ENCODE measurements at regions not wholly inside any gene's neighbourhood (a gene's known extent, or its start where the extent isn't known, plus 50 kb on each side); places are given as distances from the start of the nearest gene placed in this dataset.

DNA sequence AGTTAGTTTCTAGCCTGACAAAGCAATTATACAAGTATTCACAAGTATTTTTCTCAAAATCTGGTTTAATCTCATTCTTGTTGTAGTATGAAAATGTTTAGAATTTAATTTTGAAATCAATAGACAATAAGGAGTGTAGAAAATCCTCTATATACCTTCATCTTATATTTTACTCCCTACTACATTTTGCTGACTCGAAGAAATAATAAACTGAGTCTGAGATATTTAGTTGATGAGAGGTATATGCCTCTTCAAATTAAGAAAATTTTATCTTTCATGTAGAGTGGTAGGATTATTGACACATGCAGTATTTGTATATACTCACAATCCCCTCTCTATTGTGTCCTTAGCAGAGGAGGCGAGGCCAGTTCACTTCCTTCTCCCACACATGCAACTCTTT, 477.7 kb downstream of the MAN2A1 start:
- H3K27me3 ChIP-seq (ENCODE audit: control insufficient read depth in 2 of 2, insufficient read depth in 2 of 2, low read length in 2 of 2), result no peaks in the 10 kb centered on the region
- FAIRE-seq (no peak), DNase-seq (ENCODE audit: low read depth, low spot score) (no peak)
- CTCF ChIA-PET, result no interaction called here
- no peak overlapping the region for H3K4me3 ChIP-seq (replicated peaks in 1 of 3; ENCODE audit: insufficient read depth in 1 of 3, low read depth in 1 of 3, low read length in 3 of 3)
- peaks cover 2% of the 10 kb centered on the region for H3K9me3 ChIP-seq (replicated peaks; ENCODE audit: control insufficient read depth, insufficient read depth, low read length)
- H4K20me1 ChIP-seq (replicated peaks; ENCODE audit: control insufficient read depth, extremely low read depth, insufficient read depth, low read length), result no peaks in the 10 kb centered on the region
- no TSS peak for BruUV-seq (replicated peaks)
- H3K9ac ChIP-seq (replicated peaks; ENCODE audit: extremely low read depth, insufficient read depth, low read length), result no peak overlapping the region
- no peak overlapping the region for H3K4me2 ChIP-seq (ENCODE audit: insufficient read depth, low read length)
- POLR2A ChIA-PET, result no interaction called here
- H3K27ac ChIP-seq (ENCODE audit: insufficient read depth, low read depth, low read length), result no peak overlapping the region
- TF ChIP-seq EZH2 (IDR thresholded peaks at IDR 0.05; ENCODE audit: borderline replicate concordance, low read depth, low read length, severe bottlenecking), result no peak
- no peak for TF ChIP-seq MYC (IDR thresholded peaks at IDR 0.05; ENCODE audit: low read depth, low read length)
- TF ChIP-seq MAX (IDR thresholded peaks at IDR 0.05; ENCODE audit: insufficient read depth, insufficient read length), result no peak
- no peak for TF ChIP-seq FOS (IDR thresholded peaks at IDR 0.05; ENCODE audit: borderline replicate concordance, insufficient read depth, low read length)
- no peak overlapping the region for H2AFZ ChIP-seq (ENCODE audit: low read depth, low read length)
- dilution Hi-C loops (cut with MboI; ENCODE audit: extremely low pct_ligation_motif_present, low sequenced_read_pairs) (no loop called here), intact Hi-C loops (cut with micrococcal nuclease) (no loop called here)
- no peaks in the 10 kb centered on the region for H3K4me1 ChIP-seq (ENCODE audit: control insufficient read depth, extremely low read depth, insufficient read depth, low read length)
- H3K79me2 ChIP-seq (ENCODE audit: control insufficient read depth, insufficient read depth, low read length), result no peaks in the 10 kb centered on the region
- no peaks in the 10 kb centered on the region for H3K9me1 ChIP-seq (replicated peaks; ENCODE audit: control insufficient read depth, extremely low read depth, insufficient read depth, low read length)
- no peaks in the 10 kb centered on the region for H3K36me3 ChIP-seq (ENCODE audit: control insufficient read depth in 2 of 2, extremely low read depth in 1 of 2, insufficient read depth in 2 of 2, low read length in 2 of 2)

DNA sequence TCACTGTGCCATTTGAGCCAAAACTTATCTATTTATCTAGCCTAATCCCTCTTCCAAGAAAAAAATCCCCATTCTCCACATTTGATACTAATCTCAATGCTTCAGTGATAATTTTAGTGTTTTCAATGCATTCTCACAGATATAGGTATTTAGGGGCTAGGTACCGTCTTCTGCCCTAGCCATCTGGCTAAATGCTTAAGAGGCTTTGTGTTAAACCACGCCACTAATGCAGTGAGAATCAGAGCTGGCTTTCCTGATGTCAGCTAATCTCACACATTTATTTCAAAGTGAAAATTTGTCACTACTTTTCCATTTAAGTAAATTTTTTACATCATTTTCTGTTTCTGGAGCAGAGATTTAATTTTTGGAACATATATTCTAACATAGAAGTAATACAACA, 479.7 kb downstream of the MAN2A1 start:
- Histone ChIP-seq H3K27ac (ENCODE audit: insufficient read depth, low read depth, low read length) (no peak overlapping the region), H3K27me3 (ENCODE audit: control insufficient read depth in 2 of 2, insufficient read depth in 2 of 2, low read length in 2 of 2) (no peaks in the 10 kb centered on the region), H3K4me2 (ENCODE audit: insufficient read depth, low read length) (no peak overlapping the region), H3K9ac (replicated peaks; ENCODE audit: extremely low read depth, insufficient read depth, low read length) (no peak overlapping the region), H3K4me1 (ENCODE audit: control insufficient read depth, extremely low read depth, insufficient read depth, low read length) (no peaks in the 10 kb centered on the region), H3K9me3 (replicated peaks; ENCODE audit: control insufficient read depth, insufficient read depth, low read length) (peaks cover 2% of the 10 kb centered on the region), H4K20me1 (replicated peaks; ENCODE audit: control insufficient read depth, extremely low read depth, insufficient read depth, low read length) (no peaks in the 10 kb centered on the region), H2AFZ (ENCODE audit: low read depth, low read length) (no peak overlapping the region), H3K36me3 (ENCODE audit: control insufficient read depth in 2 of 2, extremely low read depth in 1 of 2, insufficient read depth in 2 of 2, low read length in 2 of 2) (no peaks in the 10 kb centered on the region), H3K79me2 (ENCODE audit: control insufficient read depth, insufficient read depth, low read length) (no peaks in the 10 kb centered on the region), H3K4me3 (replicated peaks in 1 of 3; ENCODE audit: insufficient read depth in 1 of 3, low read depth in 1 of 3, low read length in 3 of 3) (no peak overlapping the region), H3K9me1 (replicated peaks; ENCODE audit: control insufficient read depth, extremely low read depth, insufficient read depth, low read length) (no peaks in the 10 kb centered on the region)
- dilution Hi-C loops (cut with MboI; ENCODE audit: extremely low pct_ligation_motif_present, low sequenced_read_pairs) (no loop called here), intact Hi-C loops (cut with micrococcal nuclease) (no loop called here)
- no peak for FAIRE-seq
- POLR2A ChIA-PET, result no interaction called here
- no peak for DNase-seq (ENCODE audit: low read depth, low spot score)
- TF ChIP-seq FOS (IDR thresholded peaks at IDR 0.05; ENCODE audit: borderline replicate concordance, insufficient read depth, low read length) (no peak), POLR2AphosphoS5 (IDR thresholded peaks at IDR 0.05; ENCODE audit: insufficient read depth, low read depth, low read length) (no peak), CTCF (IDR thresholded peaks at IDR 0.05; ENCODE audit: extremely low read depth in 1 of 2, insufficient read depth in 1 of 2, low read depth in 1 of 2, low read length in 2 of 2) (no peak), MAX (IDR thresholded peaks at IDR 0.05; ENCODE audit: insufficient read depth, insufficient read length) (no peak), GATA2 (IDR thresholded peaks at IDR 0.05; ENCODE audit: insufficient read depth, insufficient read length, low read depth, low read length) (no peak), EZH2 (IDR thresholded peaks at IDR 0.05; ENCODE audit: borderline replicate concordance, low read depth, low read length, severe bottlenecking) (no peak), POLR2A (IDR thresholded peaks at IDR 0.05; ENCODE audit: low read depth, low read length) (no peak), JUN (IDR thresholded peaks at IDR 0.05; ENCODE audit: borderline replicate concordance, insufficient read depth, insufficient read length, low read depth) (no peak), MYC (IDR thresholded peaks at IDR 0.05; ENCODE audit: low read depth, low read length) (no peak)
- CTCF ChIA-PET, result no interaction called here
- no TSS peak for BruUV-seq (replicated peaks)

Data from endothelial cell of umbilical vein (primary cell).